Daoy (cell line): ENCODE measurements at regions not wholly inside any gene's neighbourhood (a gene's known extent, or its start where the extent isn't known, plus 50 kb on each side); places are given as distances from the start of the nearest gene placed in this dataset.
"Not testable (repeated sequence)": the region's sequence is repeated elsewhere in the genome, so short reads cannot be mapped to it uniquely, and the experiment has no call there.

ENCODE experiments used
- DNase-seq: peaks from one replicate; pipeline ENCODE4 v3.0.0-alpha.2; 2015; ENCODE audit warnings: low read depth

- DNase-seq: no peak
Measured at GRCh38 chr5:158061451-158061850, 202.5 kb upstream of the CLINT1 start.

GRCh38 chr5:158060212-158060611 is 201.3 kb upstream of the CLINT1 start:
- no peak for DNase-seq

- no peak for DNase-seq
Measured at GRCh38 chr5:158058208-158059120, 199.5 kb upstream of the CLINT1 start.

- no peak for DNase-seq
Measured at GRCh38 chr5:158056130-158056825, 197.3 kb upstream of the CLINT1 start.

DNA sequence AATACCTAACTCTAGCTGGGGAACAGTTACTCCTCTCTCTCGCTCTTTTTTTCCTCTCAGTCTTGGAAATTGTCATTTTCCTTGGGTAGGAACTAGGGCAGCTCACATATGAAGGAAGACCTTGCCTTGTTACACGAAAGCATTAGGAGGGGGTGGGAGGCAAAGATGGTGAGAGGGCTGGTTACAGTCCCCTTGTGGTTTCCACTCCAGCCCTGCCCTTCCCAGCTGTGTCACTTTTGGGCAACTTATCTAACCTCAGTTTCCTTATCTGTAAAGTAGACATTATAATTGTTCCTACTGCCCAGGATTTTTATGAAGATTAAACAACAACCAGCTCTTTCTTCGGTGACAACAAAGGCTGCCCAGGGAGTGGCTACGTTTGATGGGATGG is 196.2 kb upstream of the CLINT1 start:
- no peak for DNase-seq

GRCh38 chr5:158054223-158055110 is 195.5 kb upstream of the CLINT1 start:
- peak; percentile 34 for DNase-seq

DNA sequence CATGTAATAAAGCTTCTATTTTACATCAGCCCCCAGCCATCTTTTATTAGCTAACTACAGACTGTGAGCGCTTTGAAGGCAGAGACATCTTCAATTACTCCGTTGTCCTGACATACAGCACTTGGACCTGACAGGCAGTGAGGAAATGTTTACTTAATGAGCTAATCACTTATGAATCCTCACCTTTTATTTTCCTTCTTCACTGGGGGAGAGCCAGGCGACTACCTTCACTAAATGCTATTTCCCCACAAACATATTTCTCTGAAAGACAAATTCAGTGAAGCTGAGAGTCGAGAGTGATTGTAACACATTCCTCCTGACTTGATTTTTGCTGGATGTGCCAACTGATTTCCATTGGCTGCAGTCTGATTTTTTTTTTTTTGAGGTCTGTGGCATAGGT is 192.1 kb upstream of the CLINT1 start:
- DNase-seq: peak; percentile 15

- DNase-seq: no peak
Measured at GRCh38 chr5:158050421-158050820, 191.5 kb upstream of the CLINT1 start.

GRCh38 chr5:158049459-158049858 is 190.5 kb upstream of the CLINT1 start:
- DNase-seq: no peak

DNA sequence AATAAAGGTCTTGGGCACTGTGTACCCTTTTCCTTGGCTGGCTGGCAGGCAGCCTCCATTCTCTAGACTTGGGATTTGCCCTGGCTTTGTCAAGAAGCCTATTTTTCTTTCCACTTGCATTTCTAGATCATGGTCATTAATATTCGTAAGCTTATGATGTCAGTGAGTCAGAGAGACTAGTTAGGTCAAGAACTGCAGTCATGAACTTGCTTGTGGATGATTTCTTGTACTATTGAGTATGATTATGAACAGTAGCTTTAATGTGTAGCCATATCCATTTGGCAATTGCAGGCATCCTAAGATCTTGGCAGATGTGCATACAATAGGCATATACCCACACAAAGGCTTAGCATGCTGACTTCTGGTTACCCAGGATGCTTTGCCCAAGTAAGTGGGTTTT is 186.8 kb upstream of the CLINT1 start:
- no peak for DNase-seq

GRCh38 chr5:158039911-158040347 is 181.0 kb upstream of the CLINT1 start:
- no peak for DNase-seq

DNA sequence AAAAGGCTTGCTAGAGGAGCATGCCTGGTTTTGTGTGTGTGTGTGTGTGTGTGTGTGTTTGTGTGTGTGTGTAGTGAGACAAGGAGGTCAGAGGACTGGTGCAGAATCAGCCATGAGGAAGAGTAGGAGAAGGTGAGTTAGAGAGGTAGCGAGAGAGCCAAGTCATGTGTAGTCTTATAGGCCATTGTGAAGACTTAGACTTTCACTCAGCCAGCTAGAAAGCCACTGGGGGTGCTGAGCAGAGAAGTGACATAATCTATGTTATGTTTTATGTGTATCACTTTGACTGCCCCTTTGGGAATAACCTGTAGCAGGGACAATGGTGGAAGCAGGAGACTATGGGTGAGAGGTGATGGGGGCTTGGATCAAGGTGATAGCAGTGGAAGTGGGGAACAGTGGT is 180.5 kb upstream of the CLINT1 start:
- DNase-seq: no peak

DNA sequence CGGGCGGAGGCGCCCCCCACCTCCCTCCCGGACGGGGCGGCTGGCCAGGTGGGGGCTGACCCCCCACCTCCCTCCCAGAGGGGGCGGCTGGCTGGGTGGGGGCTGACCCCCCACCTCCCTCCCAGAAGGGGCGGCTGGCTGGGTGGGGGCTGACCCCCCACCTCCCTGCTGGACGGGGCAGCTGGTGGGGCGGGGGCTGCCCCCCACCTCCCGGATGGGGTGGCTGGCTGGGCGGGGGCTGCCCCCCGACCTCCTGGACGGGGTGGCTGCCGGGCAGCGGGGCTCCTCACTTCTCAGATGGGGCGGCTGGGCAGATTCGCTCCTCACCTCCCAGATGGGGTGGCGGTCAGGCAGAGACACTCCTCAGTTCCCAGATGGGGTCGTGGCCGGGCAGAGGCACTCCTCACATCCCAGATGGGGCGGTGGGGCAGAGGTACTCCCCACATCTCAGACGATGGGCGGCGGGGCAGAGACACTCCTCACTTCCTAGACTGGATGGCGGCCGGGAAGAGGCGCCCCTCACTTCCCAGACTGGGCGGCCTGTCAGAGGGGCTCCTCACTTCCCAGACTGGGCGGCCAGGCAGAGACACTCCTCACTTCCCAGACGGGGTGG is 178.1 kb upstream of the CLINT1 start:
- DNase-seq: not testable (repeated sequence)

DNA sequence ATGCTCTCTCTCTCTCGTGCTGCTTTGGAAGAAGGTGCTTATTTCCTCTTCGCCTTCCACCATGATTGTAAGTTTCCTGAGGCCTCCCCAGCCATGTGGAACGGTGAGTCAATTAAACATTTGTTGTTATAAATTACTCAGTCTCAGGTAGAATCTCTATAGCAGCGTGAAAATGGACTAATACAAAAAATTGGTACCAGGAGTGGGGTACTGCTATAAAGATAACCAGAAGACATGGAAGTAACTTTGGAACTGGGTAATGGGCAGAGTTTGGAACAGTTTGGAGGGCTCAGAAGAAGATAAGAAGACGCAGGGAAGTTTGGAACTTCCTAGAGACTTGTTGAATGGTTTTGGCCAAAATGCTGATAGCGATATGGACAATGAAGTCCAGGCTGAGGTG is 175.6 kb upstream of the CLINT1 start:
- not testable (repeated sequence) for DNase-seq

DNA sequence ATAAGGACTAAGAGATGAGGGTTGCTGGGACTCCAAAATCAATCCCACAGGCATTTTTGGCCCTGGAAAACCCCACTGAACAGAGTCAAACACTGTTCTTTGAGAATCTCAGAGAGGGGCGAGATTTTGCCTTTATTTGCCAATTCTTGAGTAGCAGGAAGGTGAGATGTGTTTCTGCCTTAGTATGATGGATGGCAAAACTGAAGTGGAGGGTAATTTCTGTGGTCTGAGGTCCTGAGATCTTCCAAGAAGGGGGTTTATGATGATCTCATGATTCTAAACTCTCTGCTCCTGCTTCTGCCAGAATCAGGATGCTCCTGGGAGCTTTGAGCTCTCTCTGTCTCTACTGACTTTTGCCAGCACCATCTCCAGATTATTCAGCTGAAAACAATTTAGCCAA is 174.8 kb upstream of the CLINT1 start:
- no peak for DNase-seq

GRCh38 chr5:158033076-158033475 is 174.1 kb upstream of the CLINT1 start:
- no peak for DNase-seq

DNA sequence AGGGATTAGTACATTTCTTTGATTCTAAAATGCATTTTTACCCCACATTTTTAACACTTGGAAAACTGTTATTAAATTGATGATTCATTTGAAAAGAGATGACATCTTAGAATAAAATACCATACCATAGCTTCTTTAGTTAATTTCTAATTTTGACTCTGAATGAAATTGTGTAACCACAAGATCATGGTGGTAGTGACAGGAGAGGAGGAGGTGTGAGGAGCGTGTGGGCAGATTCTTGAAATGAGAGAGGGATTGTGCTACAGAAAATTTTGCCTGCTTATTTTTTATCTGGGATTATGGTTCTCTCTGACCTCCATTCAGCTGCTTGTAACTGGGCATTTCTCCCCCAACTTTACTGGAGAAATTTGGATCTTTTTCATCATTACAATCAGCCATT is 173.3 kb upstream of the CLINT1 start:
- DNase-seq: no peak

DNA sequence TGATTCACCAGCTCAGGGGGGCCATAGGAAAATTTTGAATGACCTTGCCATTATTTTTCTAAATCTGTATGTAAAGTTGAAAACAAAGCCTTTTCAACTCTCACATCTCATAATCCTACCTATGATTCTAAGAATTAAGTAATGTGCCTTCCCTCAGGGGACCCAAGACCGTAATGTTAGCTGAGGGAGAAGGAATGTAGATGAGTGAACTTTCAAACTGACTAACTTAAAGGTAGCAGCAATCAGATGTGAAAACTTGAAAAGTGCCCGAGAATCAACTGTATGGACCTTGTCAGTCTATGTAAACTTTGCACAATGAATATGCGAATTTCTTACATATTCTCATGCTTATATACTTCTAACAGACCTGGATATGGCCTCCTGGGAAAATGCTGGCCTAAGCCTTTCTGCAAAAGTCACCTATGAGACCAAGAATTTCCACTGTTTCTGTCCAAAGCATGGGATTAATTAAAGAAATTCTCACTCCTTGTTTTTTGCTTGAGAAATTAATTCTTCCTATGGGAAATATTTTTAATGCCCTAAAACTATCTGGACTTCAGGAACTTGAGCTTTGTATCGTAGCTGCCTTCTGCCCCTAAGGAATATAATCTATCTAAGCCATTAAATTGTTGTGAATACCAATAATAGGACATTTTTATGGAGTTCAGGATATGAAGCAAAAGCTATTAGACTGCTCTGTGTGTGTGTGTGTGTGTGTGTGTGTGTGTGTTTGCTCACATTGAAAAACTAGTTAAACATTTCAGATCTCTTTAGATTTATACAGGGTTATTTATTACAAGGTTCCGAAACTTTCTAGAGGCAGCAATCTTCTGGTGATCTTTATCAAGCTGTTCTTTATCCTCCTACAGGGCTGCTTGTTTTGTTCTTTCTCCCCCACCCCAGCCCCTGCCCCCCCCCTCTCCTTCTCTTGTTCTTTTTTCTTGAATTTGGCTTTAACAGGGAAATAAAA is 169.1 kb upstream of the CLINT1 start:
- DNase-seq: no peak

- DNase-seq: no peak
Measured at GRCh38 chr5:158026304-158027031, 167.5 kb upstream of the CLINT1 start.

- peak; percentile 48 for DNase-seq
Measured at GRCh38 chr5:158023266-158023665, 164.3 kb upstream of the CLINT1 start.
